ENCODE measurements at regions not wholly inside any gene's neighbourhood (a gene's known extent, or its start where the extent isn't known, plus 50 kb on each side); places are given as distances from the start of the nearest gene placed in this dataset.

DNA sequence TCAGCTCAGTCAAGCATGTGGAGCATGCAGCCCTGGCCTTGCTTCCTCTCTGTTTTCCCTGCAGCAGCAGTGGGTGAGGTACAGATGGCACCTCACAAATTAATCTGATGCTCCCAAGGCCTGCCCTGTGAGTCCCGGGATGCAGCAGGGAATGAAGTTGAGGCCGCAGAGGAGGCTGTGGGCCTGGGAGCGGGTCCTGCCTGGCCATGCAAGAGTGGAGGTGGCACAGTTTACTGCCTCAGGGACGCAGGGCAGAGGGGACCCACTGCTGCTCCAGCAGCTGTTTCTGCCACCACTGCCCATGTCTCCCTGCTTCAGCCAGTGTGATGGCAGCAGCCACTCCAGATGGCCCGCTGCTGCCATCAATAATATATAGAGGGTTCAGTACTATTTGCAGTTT is 474.6 kb downstream of the EPHA5 start:
- TF ChIP-seq, protein P1, sequence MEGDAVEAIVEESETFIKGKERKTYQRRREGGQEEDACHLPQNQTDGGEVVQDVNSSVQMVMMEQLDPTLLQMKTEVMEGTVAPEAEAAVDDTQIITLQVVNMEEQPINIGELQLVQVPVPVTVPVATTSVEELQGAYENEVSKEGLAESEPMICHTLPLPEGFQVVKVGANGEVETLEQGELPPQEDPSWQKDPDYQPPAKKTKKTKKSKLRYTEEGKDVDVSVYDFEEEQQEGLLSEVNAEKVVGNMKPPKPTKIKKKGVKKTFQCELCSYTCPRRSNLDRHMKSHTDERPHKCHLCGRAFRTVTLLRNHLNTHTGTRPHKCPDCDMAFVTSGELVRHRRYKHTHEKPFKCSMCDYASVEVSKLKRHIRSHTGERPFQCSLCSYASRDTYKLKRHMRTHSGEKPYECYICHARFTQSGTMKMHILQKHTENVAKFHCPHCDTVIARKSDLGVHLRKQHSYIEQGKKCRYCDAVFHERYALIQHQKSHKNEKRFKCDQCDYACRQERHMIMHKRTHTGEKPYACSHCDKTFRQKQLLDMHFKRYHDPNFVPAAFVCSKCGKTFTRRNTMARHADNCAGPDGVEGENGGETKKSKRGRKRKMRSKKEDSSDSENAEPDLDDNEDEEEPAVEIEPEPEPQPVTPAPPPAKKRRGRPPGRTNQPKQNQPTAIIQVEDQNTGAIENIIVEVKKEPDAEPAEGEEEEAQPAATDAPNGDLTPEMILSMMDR (IDR thresholded peaks at IDR 0.05; ENCODE audit: borderline replicate concordance, control extremely low read depth, extremely low read depth, insufficient read depth, missing control alignments) = no peak
- in situ Hi-C loops (cut with MboI; ENCODE audit: low sequenced_read_pairs, unreplicated experiment) = no loop called here
- no peak for DNase-seq (ENCODE audit: low spot score)

DNA sequence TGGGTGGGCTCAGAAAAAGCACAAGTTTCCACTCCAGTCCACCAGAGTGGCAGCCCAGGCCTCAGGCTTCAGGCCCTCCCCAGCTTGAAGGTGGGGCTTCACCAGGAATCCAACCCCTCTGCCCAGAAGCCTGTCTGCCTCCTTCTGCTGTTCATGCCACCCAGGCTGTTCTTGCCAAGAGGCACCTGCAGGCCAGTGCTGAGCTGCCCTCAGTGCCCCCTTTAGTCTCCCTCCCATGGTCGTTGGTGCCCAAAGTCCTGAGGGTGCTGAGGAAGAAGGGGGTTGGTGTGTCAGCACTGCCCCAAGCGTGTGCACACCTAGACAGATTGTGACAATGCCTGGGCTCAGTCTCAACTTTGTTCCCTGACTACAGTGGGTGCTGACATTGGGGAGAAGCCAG is 475.3 kb downstream of the EPHA5 start:
- in situ Hi-C loops (cut with MboI; ENCODE audit: low sequenced_read_pairs, unreplicated experiment) = no loop called here
- DNase-seq (ENCODE audit: low spot score) = no peak
- TF ChIP-seq, protein P1 (IDR thresholded peaks at IDR 0.05; ENCODE audit: borderline replicate concordance, control extremely low read depth, extremely low read depth, insufficient read depth, missing control alignments) = no peak

DNA sequence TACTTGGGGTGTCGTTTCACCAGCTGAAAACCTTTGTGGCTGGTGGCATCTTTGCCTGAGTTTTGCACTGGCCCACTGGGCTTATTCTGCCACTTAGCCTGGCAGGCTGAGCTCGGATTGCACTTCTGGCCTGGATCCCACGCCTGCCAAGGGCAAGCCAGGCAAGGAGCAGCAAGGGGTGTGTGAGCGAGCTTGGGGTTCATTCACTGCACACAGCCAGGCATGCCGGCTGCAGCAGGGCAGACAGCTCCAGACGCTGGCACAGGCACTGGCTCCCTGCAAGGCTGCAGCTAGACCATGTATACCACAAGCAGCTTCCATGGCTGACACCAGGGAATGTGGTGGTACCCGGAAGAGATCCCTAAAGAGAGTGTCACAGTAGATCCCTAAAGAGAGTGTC is 476.3 kb downstream of the EPHA5 start:
- TF ChIP-seq, protein P1 (IDR thresholded peaks at IDR 0.05; ENCODE audit: borderline replicate concordance, control extremely low read depth, extremely low read depth, insufficient read depth, missing control alignments) = no peak
- DNase-seq (ENCODE audit: low spot score) = no peak
- in situ Hi-C loops (cut with MboI; ENCODE audit: low sequenced_read_pairs, unreplicated experiment) = no loop called here

DNA sequence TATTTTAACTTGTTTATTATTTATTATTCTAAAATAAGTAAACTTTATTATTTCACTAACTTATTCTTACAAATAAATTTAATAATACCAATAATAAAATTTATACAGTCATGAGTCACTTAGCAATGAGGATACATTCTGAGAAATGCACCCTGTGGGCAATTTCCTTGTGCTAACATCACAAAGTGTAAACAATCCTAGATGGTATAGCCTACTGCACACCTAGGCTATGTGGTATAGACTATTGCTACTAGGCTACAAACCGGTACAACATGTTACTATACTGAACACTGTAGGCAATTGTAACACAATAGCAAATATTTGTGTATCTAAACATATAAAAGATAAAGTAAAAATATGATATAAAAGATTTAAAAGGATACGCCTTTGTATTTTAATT is 479.5 kb downstream of the EPHA5 start:
- in situ Hi-C loops (cut with MboI; ENCODE audit: low sequenced_read_pairs, unreplicated experiment) = no loop called here
- TF ChIP-seq, protein P1 (IDR thresholded peaks at IDR 0.05; ENCODE audit: borderline replicate concordance, control extremely low read depth, extremely low read depth, insufficient read depth, missing control alignments) = no peak
- DNase-seq (ENCODE audit: low spot score) = no peak

DNA sequence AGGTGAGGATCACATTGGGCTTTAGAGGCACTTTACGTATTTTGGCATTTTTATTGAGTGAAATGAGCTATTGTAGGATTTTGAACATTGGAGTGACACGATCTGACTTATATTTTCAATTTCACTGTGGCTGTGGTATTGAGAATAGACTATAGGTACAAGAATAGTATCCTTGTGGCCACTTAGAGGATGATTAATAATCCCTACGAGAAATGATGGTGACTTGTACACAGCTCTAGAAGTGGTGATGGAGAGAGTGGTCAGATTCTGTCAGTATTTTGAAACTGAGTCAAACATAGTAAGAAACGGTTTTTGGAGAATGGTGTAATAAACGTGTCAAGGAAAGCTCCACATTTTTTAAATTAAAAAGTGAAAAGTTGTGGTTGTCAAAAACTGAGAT is 494.7 kb downstream of the EPHA5 start:
- no peak for DNase-seq (ENCODE audit: low spot score)
- TF ChIP-seq, protein P1 (IDR thresholded peaks at IDR 0.05; ENCODE audit: borderline replicate concordance, control extremely low read depth, extremely low read depth, insufficient read depth, missing control alignments) = no peak
- in situ Hi-C loops (cut with MboI; ENCODE audit: low sequenced_read_pairs, unreplicated experiment) = no loop called here

DNA sequence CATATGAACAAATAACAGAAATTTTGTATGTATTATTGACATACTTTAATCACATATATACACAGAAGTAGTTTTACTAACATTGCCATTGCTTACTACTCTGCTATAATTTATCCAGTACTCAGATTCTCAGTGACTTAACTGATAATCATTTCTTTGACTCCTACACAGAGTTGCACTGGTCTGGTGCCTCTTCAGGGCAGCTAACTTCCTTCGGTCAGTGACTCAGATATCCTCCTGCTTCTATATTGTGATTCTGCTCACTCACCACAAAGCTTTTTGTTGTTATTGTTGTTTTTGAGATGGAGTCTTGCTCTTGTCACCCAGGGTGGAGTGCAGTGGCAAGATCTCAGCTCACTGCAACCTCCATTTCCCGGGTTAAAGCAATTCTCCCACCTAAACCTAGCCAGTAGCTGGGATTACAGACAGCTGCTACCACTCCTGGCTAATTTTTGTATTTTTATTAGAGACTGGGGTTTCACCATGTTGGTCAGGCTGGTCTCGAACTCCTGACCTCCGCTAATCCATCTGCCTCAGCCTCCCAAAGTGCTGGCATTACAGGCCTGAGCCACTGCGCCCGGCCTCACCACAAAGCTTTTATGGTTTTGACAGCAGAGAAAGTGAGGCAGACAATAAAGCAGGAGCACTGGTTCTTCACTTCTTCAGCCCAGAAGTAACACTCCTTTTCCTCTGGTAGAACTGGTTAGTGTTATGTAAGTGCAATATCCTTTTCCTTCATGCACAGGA is 499.3 kb downstream of the EPHA5 start:
- no peak for DNase-seq (ENCODE audit: low spot score)
- TF ChIP-seq, protein P1 (IDR thresholded peaks at IDR 0.05; ENCODE audit: borderline replicate concordance, control extremely low read depth, extremely low read depth, insufficient read depth, missing control alignments) = no peak
- in situ Hi-C loops (cut with MboI; ENCODE audit: low sequenced_read_pairs, unreplicated experiment) = no loop called here

All from GM13976 (cell line).